ENCODE measurements at regions not wholly inside any gene's neighbourhood (a gene's known extent, or its start where the extent isn't known, plus 50 kb on each side); places are given as distances from the start of the nearest gene placed in this dataset.

- Histone ChIP-seq H3K4me2 (ENCODE audit: insufficient read depth, insufficient read length, low read length) (no peak overlapping the region), H2BK20ac (ENCODE audit: low read depth, low read length, poor library complexity, severe bottlenecking) (no peak overlapping the region), H3K79me2 (ENCODE audit: insufficient read depth, low read length) (no peaks in the 10 kb centered on the region), H2BK120ac (ENCODE audit: low read depth, low read length, poor library complexity, severe bottlenecking) (no peak overlapping the region), H3K18ac (ENCODE audit: insufficient read length, low read depth, low read length) (peak overlapping the region; percentile 74), H2AK5ac (ENCODE audit: insufficient read length, low read length) (no peak overlapping the region), H2BK12ac (ENCODE audit: insufficient read length, low read depth, low read length) (no peak overlapping the region), H3K4ac (ENCODE audit: low read depth, low read length) (no peak overlapping the region), H3K14ac (ENCODE audit: insufficient read depth, low read length) (peak overlapping the region; percentile 2; the same call in 1 of the 2 replicates), H3K4me1 (ENCODE audit: insufficient read depth, low read length) (0 out of 2 replicates have a peak, but pooled peaks cover 7% of the 10 kb centered on the region), H3K79me1 (ENCODE audit: insufficient read depth, low read depth, low read length, poor library complexity, severe bottlenecking) (no peaks in the 10 kb centered on the region), H2AFZ (ENCODE audit: low read length) (no peak overlapping the region), H4K8ac (replicated peaks; ENCODE audit: insufficient read length, low read depth, low read length) (peak overlapping the region; percentile 15), H3K9me3 (ENCODE audit: control insufficient read depth, low read depth, low read length) (no peaks in the 10 kb centered on the region), H4K20me1 (ENCODE audit: control insufficient read depth, insufficient read depth, insufficient read length) (peaks cover 4% of the 10 kb centered on the region), H3K9ac (ENCODE audit: extremely low read depth, insufficient read length, low read length) (no peak overlapping the region), H3T11ph (ENCODE audit: low read length) (no peak overlapping the region), H2BK15ac (ENCODE audit: low read depth, low read length) (no peak overlapping the region), H3K56ac (ENCODE audit: insufficient read length, low read depth, low read length) (no peak overlapping the region), H2BK5ac (ENCODE audit: insufficient read length, low read length) (no peak overlapping the region), H4K5ac (ENCODE audit: insufficient read length, low read depth, low read length) (peak overlapping the region; percentile 15), H3K23ac (ENCODE audit: insufficient read length, low read depth, low read length) (peak overlapping the region; percentile 7), H3K27ac (ENCODE audit: insufficient read length, low read depth, low read length) (no peak overlapping the region), H3K27me3 (ENCODE audit: insufficient read depth, low read length) (no peaks in the 10 kb centered on the region), H4K91ac (ENCODE audit: insufficient read length, low read depth, low read length) (no peak overlapping the region), H3K23me2 (ENCODE audit: insufficient read length, low read depth, low read length, poor library complexity, severe bottlenecking) (no peaks in the 10 kb centered on the region)
- Mint-ChIP-seq H3K4me1 (peaks cover 28 to 46% of the 10 kb centered on the region in 2 experiments), H3K36me3 (ENCODE audit: insufficient read depth in 1 of 3, low read depth in 3 of 3) (peaks cover 7 to 42% (median 40%) of the 10 kb centered on the region in 3 experiments; a peak in 6 of 7 replicates), H3K27ac (peak overlapping the region; percentile 23 to 93 (median 85); a peak in 6 of 7 replicates), H3K4me3 (no peak overlapping the region), H3K27me3 (ENCODE audit: low read depth) (peaks cover 1% of the 10 kb centered on the region), H3K9me3 (no peaks in the 10 kb centered on the region)
- DNase-seq, result no peak
- no peak for TF ChIP-seq CTCF (conservative IDR thresholded peaks at IDR 0.05)
- WGBS (ENCODE audit: extremely low coverage, insufficient read length, low lambda C conversion rate), result no CpG with 5 or more reads among the region's 8 CpGs
Observed at GRCh38 chr12:124431971-124432370, 135.4 kb downstream of the NCOR2 start.

Data from H9 (cell line).